ENCODE measurements at regions not wholly inside any gene's neighbourhood (a gene's known extent, or its start where the extent isn't known, plus 50 kb on each side); places are given as distances from the start of the nearest gene placed in this dataset.
A peak's percentile ranks its signal among the peaks of the same experiment; 100 is the strongest.

DNA sequence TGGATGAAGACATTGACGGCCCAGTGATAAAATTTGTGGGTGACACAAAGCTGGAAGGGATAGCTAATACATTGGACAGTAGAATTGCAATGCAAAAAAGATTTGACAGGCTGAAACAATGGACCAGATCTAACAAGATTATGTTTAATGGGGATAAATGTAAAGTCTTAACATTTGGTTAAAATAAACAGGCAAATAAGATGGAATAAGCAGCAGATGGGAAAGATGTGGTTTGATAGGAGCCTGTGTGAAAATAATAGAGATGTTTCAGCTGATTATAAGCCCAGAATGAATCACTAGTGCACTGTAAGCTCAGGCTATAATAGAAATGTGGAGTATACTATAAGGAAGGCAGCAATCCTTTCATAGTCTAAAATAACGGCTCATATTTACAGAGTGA is 66.2 kb upstream of the NHLH2 start:
- Mint-ChIP-seq H3K27me3 (ENCODE audit: insufficient read depth, low read depth) (peaks cover 2% of the 10 kb centered on the region), H3K27ac (no peak overlapping the region), H3K4me1 (peaks cover 5% of the 10 kb centered on the region), H3K36me3 (no peaks in the 10 kb centered on the region), H3K9me3 (no peaks in the 10 kb centered on the region), H3K4me3 (no peak overlapping the region)
- no peaks in the 10 kb centered on the region for H3K9me3 ChIP-seq (ENCODE audit: low read depth)
- no peaks in the 10 kb centered on the region for H3K36me3 ChIP-seq
- H3K27me3 ChIP-seq: no peaks in the 10 kb centered on the region
- no peak for DNase-seq (ENCODE audit: low spot score)
- H3K79me2 ChIP-seq (ENCODE audit: low read depth): no peaks in the 10 kb centered on the region
- no peak for TF ChIP-seq EZH2 (IDR thresholded peaks at IDR 0.05)
- TF ChIP-seq, protein P1, sequence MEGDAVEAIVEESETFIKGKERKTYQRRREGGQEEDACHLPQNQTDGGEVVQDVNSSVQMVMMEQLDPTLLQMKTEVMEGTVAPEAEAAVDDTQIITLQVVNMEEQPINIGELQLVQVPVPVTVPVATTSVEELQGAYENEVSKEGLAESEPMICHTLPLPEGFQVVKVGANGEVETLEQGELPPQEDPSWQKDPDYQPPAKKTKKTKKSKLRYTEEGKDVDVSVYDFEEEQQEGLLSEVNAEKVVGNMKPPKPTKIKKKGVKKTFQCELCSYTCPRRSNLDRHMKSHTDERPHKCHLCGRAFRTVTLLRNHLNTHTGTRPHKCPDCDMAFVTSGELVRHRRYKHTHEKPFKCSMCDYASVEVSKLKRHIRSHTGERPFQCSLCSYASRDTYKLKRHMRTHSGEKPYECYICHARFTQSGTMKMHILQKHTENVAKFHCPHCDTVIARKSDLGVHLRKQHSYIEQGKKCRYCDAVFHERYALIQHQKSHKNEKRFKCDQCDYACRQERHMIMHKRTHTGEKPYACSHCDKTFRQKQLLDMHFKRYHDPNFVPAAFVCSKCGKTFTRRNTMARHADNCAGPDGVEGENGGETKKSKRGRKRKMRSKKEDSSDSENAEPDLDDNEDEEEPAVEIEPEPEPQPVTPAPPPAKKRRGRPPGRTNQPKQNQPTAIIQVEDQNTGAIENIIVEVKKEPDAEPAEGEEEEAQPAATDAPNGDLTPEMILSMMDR (IDR thresholded peaks at IDR 0.05): no peak
- TF ChIP-seq EZH2phosphoT487 (IDR thresholded peaks at IDR 0.05): no peak
- H3K4me2 ChIP-seq: no peak overlapping the region
- no peaks in the 10 kb centered on the region for H3F3A ChIP-seq (ENCODE audit: low read depth)
- H4K20me1 ChIP-seq (ENCODE audit: low read depth): no peaks in the 10 kb centered on the region
- H2AFZ ChIP-seq (replicated peaks): no peak overlapping the region
- H3K9ac ChIP-seq: no peak overlapping the region
- no peak overlapping the region for H3K27ac ChIP-seq
- H3K4me3 ChIP-seq: no peak overlapping the region
- H3K4me1 ChIP-seq: peaks cover 12% of the 10 kb centered on the region

GRCh38 chr1:115908565-115909274 is 67.6 kb upstream of the SLC22A15 start:
- Histone ChIP-seq H4K20me1 (ENCODE audit: low read depth) (no peaks in the 10 kb centered on the region), H3K36me3 (no peaks in the 10 kb centered on the region), H3K79me2 (ENCODE audit: low read depth) (no peaks in the 10 kb centered on the region), H3K9ac (no peak overlapping the region), H2AFZ (replicated peaks) (peak overlapping the region; percentile 15), H3K4me1 (peaks cover 12% of the 10 kb centered on the region), H3K27me3 (no peaks in the 10 kb centered on the region), H3F3A (ENCODE audit: low read depth) (no peaks in the 10 kb centered on the region), H3K9me3 (ENCODE audit: low read depth) (no peaks in the 10 kb centered on the region), H3K4me2 (peak overlapping the region; percentile 45), H3K4me3 (no peak overlapping the region), H3K27ac (no peak overlapping the region)
- peaks cover 2% of the 10 kb centered on the region for H3K27me3 Mint-ChIP-seq (ENCODE audit: insufficient read depth, low read depth)
- no peaks in the 10 kb centered on the region for H3K9me3 Mint-ChIP-seq
- no peak overlapping the region for H3K4me3 Mint-ChIP-seq
- H3K4me1 Mint-ChIP-seq: peaks cover 5% of the 10 kb centered on the region
- no peaks in the 10 kb centered on the region for H3K36me3 Mint-ChIP-seq
- DNase-seq (ENCODE audit: low spot score): peak; percentile 39
- no peak for TF ChIP-seq EZH2phosphoT487 (IDR thresholded peaks at IDR 0.05)
- TF ChIP-seq, protein P1 (IDR thresholded peaks at IDR 0.05): no peak
- no peak for TF ChIP-seq EZH2 (IDR thresholded peaks at IDR 0.05)
- H3K27ac Mint-ChIP-seq: no peak overlapping the region

DNA sequence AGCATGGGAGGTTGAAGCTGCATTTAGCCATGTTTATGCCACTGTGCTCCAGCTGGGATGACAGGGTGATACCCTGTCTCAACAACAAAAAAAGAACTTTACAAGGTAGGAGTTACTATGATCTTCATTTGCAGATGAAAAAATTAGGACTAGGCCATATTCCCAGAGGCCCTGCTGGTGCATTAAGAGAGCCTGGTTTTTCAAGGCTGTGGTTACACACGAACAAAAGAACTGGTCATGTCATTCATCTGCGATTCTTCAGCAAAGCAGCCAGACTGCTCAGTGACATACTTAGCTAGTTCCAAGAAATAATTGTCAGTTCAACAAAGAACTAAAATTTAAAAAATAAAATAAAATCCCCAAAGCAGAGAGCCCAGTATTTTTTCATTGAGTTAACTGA is 66.1 kb upstream of the SLC22A15 start:
- no peaks in the 10 kb centered on the region for H3K9me3 ChIP-seq (ENCODE audit: low read depth)
- H3K27ac ChIP-seq: no peak overlapping the region
- H3K4me3 Mint-ChIP-seq: no peak overlapping the region
- no peaks in the 10 kb centered on the region for H3K79me2 ChIP-seq (ENCODE audit: low read depth)
- TF ChIP-seq EZH2phosphoT487 (IDR thresholded peaks at IDR 0.05) (no peak), EZH2 (IDR thresholded peaks at IDR 0.05) (no peak)
- TF ChIP-seq, protein P1 (IDR thresholded peaks at IDR 0.05): no peak
- peaks cover 12% of the 10 kb centered on the region for H3K4me1 ChIP-seq
- no peak overlapping the region for H3K9ac ChIP-seq
- no peak overlapping the region for H3K27ac Mint-ChIP-seq
- no peak for DNase-seq (ENCODE audit: low spot score)
- peaks cover 5% of the 10 kb centered on the region for H3K4me1 Mint-ChIP-seq
- H3K4me3 ChIP-seq: no peak overlapping the region
- no peaks in the 10 kb centered on the region for H3K36me3 Mint-ChIP-seq
- H3F3A ChIP-seq (ENCODE audit: low read depth): no peaks in the 10 kb centered on the region
- H3K9me3 Mint-ChIP-seq: no peaks in the 10 kb centered on the region
- H3K4me2 ChIP-seq: no peak overlapping the region
- H4K20me1 ChIP-seq (ENCODE audit: low read depth): no peaks in the 10 kb centered on the region
- no peak overlapping the region for H2AFZ ChIP-seq (replicated peaks)
- H3K36me3 ChIP-seq: no peaks in the 10 kb centered on the region
- no peaks in the 10 kb centered on the region for H3K27me3 ChIP-seq
- peaks cover 2% of the 10 kb centered on the region for H3K27me3 Mint-ChIP-seq (ENCODE audit: insufficient read depth, low read depth)

All from neural progenitor cell (in vitro differentiated cells).